Liver (tissue), 8 donors: ENCODE measurements at regions not wholly inside any gene's neighbourhood (a gene's known extent, or its start where the extent isn't known, plus 50 kb on each side); places are given as distances from the start of the nearest gene placed in this dataset.

ENCODE experiments used
- DNase-seq: peaks from one replicate; pipeline ENCODE4 v3.0.0-alpha.2; 2017; ENCODE audit warnings: low spot score
- H3K27ac ChIP-seq, 2 donors: one replicate each; pipeline ENCODE4 v1.7.0; 2013; ENCODE audit warnings: inconsistent platforms in 2 of 2, low read length in 2 of 2, control low read depth in 1 of 2, low read depth in 1 of 2, mild to moderate bottlenecking in 1 of 2
- H3K27me3 ChIP-seq, 4 donors: one replicate each; pipeline versions ENCODE4 v1.6.1 to v1.7.0; 2013; ENCODE audit warnings: low read length in 3 of 4, inconsistent platforms in 1 of 4, mild to moderate bottlenecking in 1 of 4, moderate library complexity in 1 of 4; ENCODE audit not compliant: control insufficient read depth in 4 of 4, insufficient read depth in 4 of 4
- H3K36me3 ChIP-seq, 4 donors: one replicate each; pipeline versions ENCODE4 v1.6.1 to v1.7.0; 2013; ENCODE audit warnings: low read length in 3 of 4, mild to moderate bottlenecking in 3 of 4, low read depth in 1 of 4, moderate library complexity in 1 of 4; ENCODE audit not compliant: control insufficient read depth in 4 of 4, insufficient read depth in 3 of 4
- H3K4me1 ChIP-seq, 4 donors: one replicate each; pipeline versions ENCODE4 v1.6.1 to v1.7.0; 2013; ENCODE audit warnings: low read length in 3 of 4, mild to moderate bottlenecking in 3 of 4, moderate library complexity in 1 of 4; ENCODE audit not compliant: control insufficient read depth in 4 of 4, insufficient read depth in 4 of 4
- H3K4me3 ChIP-seq, 3 donors: one replicate each; pipeline versions ENCODE4 v1.6.1 to v1.7.0; 2013; ENCODE audit warnings: low read length in 3 of 3, control low read depth in 1 of 3, low read depth in 1 of 3, mild to moderate bottlenecking in 1 of 3
- H3K9ac ChIP-seq, 2 donors: one replicate each; pipeline ENCODE4 v1.7.0; 2013; ENCODE audit warnings: low read length in 2 of 2, mild to moderate bottlenecking in 2 of 2, moderate library complexity in 2 of 2, control low read depth in 1 of 2, low read depth in 1 of 2
- H3K9me3 ChIP-seq, 4 donors: one replicate each; pipeline versions ENCODE4 v1.6.1 to v1.7.0; 2013; ENCODE audit warnings: low read length in 3 of 4; ENCODE audit not compliant: control insufficient read depth in 4 of 4
- CTCF ChIP-seq: fragments of 150-350 bp; IDR thresholded peaks from 2 replicates; pipeline ENCODE4 v1.5.1; 2017; ENCODE audit warnings: improper control_type of control experiment, low read depth, low read length; ENCODE audit not compliant: missing input control
- EGR1 ChIP-seq, 2 donors: IDR thresholded peaks; 2 replicates each; pipeline ENCODE4 v1.6.1; 2016 to 2018; ENCODE audit warnings: antibody characterized with exemption in 2 of 2, low read depth in 2 of 2
- FOXA1 ChIP-seq: IDR thresholded peaks from 2 replicates; pipeline ENCODE4 v1.6.1; 2016; ENCODE audit warnings: antibody characterized with exemption
- FOXA2 ChIP-seq: IDR thresholded peaks from 2 replicates; pipeline ENCODE4 v1.6.1; 2016; ENCODE audit warnings: antibody characterized with exemption
- GABPA ChIP-seq, 2 donors: IDR thresholded peaks in 1 of 2; conservative IDR thresholded peaks in 1 of 2; 2 replicates each; pipeline ENCODE4 v1.6.1; 2016; ENCODE audit warnings: antibody characterized with exemption in 2 of 2, mild to moderate bottlenecking in 1 of 2, moderate library complexity in 1 of 2
- HNF4A ChIP-seq, 2 donors: conservative IDR thresholded peaks; 2 replicates each; pipeline ENCODE4 v1.6.1; 2016; ENCODE audit warnings: antibody characterized with exemption in 2 of 2, mild to moderate bottlenecking in 2 of 2
- HNF4G ChIP-seq: IDR thresholded peaks from 2 replicates; pipeline ENCODE4 v1.6.1; 2016; ENCODE audit warnings: antibody characterized with exemption
- JUND ChIP-seq, 2 donors: IDR thresholded peaks; 2 replicates each; pipeline ENCODE4 v1.6.1; 2016; ENCODE audit warnings: antibody characterized with exemption in 2 of 2
- RAD21 ChIP-seq, 2 donors: IDR thresholded peaks; 2 replicates each; pipeline ENCODE4 v1.6.1; 2016; ENCODE audit warnings: antibody characterized with exemption in 2 of 2, mild to moderate bottlenecking in 2 of 2
- REST ChIP-seq: IDR thresholded peaks from 2 replicates; pipeline ENCODE4 v1.6.1; 2016; ENCODE audit warnings: antibody characterized with exemption, mild to moderate bottlenecking
- SP1 ChIP-seq: IDR thresholded peaks from 2 replicates; pipeline ENCODE4 v1.6.1; 2018; ENCODE audit warnings: antibody characterized with exemption, mild to moderate bottlenecking
- TAF1 ChIP-seq: conservative IDR thresholded peaks from 2 replicates; pipeline ENCODE4 v1.6.1; 2016; ENCODE audit warnings: antibody characterized with exemption, mild to moderate bottlenecking
- YY1 ChIP-seq: IDR thresholded peaks from 2 replicates; pipeline ENCODE4 v1.6.1; 2016; ENCODE audit warnings: antibody characterized with exemption, mild to moderate bottlenecking
- WGBS: extraction: QIAGEN DNeasy Blood & Tissue Kit; methylation state at CpG from one replicate; pipeline ENCODE4 v1.1.7; 2013; 5-methylcytosine and 5-hydroxymethylcytosine counted together
- TF ChIP-seq, protein P1 (sequence below): IDR thresholded peaks from 2 replicates; pipeline ENCODE4 v1.6.1; 2016; ENCODE audit warnings: antibody characterized with exemption
- donor health status: healthy.
- donor health status: healthy.
- donor health status: healthy.
- donor health status: healthy.
- donor health status: healthy.

- no peak for TF ChIP-seq REST
- TF ChIP-seq SP1, result no peak
These were observed 184.1 kb downstream of the ZIC4 start (continued) for GRCh38 chr3:147222291-147222690.

DNA sequence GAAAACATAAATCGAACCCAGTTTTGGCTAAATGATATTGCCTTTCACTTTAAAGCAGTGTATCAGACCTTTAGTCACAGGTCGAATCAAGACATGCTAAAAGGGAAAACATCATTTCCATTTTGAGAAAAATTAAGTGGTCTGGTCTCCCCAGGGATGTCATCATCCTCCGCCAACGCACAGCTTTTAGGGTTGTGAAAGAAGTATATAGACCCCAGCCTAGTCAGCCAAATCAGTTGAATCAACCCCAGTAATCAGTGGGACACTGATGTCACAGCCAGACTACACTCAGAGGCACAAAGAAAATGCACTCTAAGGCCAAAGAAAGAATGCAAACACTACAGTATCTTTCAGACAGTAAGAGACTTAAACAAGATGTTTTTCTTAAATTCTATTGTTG, 187.4 kb downstream of the ZIC4 start:
- no peak overlapping the region for H3K9ac ChIP-seq
- 75% methylated on average over 4 of the region's 4 CpGs for WGBS
- no peak for DNase-seq
- H3K9me3 ChIP-seq, result no peaks in the 10 kb centered on the region
- H3K36me3 ChIP-seq, result no peaks in the 10 kb centered on the region
- no peak overlapping the region for H3K27ac ChIP-seq
- no peaks in the 10 kb centered on the region for H3K4me1 ChIP-seq
- TF ChIP-seq RAD21 (IDR thresholded peaks at IDR 0.05) (no peak), SP1 (no peak), HNF4A (conservative IDR thresholded peaks at IDR 0.05) (no peak), REST (no peak), FOXA1 (no peak), EGR1 (IDR thresholded peaks at IDR 0.05; ENCODE audit: low read depth in 2 of 2) (no peak), HNF4G (no peak), YY1 (no peak), GABPA (IDR thresholded peaks at IDR 0.05 in 1 of 2, conservative IDR thresholded peaks at IDR 0.05 in 1 of 2) (no peak), JUND (IDR thresholded peaks at IDR 0.05) (no peak), FOXA2 (no peak), CTCF (no peak), TAF1 (no peak)
- TF ChIP-seq, protein P1, sequence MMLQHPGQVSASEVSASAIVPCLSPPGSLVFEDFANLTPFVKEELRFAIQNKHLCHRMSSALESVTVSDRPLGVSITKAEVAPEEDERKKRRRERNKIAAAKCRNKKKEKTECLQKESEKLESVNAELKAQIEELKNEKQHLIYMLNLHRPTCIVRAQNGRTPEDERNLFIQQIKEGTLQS, result no peak
- H3K4me3 ChIP-seq, result no peak overlapping the region
- H3K27me3 ChIP-seq, result no peaks in the 10 kb centered on the region
